Right forelimb (tissue), 1 donor: ENCODE measurements at regions not wholly inside any gene's neighbourhood (a gene's known extent, or its start where the extent isn't known, plus 50 kb on each side); places are given as distances from the start of the nearest gene placed in this dataset.

ENCODE experiments used
- DNase-seq: peaks from one replicate; pipeline ENCODE4 v3.0.0-alpha.2; 2018

DNA sequence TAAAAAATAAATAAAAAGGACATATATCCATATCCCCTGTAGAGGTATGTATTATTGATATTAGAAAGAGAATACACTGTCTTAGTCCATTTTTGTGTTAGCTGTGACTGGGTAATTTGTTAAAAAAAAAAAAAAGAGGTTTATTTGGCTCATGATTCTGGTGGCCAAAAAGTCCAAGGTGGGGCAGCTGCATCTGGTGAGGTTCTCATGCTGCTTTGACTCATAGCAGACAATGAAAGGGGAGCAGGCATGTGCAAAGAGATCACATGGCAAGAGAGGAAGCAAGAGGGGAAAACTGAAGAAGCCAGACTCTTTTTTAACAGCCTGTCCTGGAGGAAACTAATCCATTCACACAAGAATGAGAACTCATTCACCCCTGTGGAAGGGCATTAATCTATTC is 101.6 kb upstream of the MAP4K3 start:
- DNase-seq, result no peak

DNA sequence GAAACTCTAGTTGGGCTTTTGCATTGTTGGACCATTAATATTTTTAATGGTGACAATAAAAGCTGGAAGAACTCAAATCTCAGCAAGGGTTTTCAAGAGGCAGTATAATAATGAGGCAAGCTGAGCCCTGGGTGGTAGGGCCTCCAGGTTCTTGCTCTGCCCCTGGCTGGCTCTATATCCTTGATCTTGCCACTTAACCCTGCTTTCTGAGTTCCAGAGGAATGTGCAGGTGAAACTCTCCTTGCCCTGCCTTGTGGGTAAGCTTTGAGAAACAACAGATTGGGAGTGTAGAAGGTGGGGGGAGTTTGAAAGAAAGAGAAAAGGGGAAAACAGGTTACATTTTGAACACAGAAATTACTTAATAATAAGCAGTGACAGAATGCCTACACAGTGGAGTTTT is 103.3 kb upstream of the MAP4K3 start:
- DNase-seq, result no peak

DNA sequence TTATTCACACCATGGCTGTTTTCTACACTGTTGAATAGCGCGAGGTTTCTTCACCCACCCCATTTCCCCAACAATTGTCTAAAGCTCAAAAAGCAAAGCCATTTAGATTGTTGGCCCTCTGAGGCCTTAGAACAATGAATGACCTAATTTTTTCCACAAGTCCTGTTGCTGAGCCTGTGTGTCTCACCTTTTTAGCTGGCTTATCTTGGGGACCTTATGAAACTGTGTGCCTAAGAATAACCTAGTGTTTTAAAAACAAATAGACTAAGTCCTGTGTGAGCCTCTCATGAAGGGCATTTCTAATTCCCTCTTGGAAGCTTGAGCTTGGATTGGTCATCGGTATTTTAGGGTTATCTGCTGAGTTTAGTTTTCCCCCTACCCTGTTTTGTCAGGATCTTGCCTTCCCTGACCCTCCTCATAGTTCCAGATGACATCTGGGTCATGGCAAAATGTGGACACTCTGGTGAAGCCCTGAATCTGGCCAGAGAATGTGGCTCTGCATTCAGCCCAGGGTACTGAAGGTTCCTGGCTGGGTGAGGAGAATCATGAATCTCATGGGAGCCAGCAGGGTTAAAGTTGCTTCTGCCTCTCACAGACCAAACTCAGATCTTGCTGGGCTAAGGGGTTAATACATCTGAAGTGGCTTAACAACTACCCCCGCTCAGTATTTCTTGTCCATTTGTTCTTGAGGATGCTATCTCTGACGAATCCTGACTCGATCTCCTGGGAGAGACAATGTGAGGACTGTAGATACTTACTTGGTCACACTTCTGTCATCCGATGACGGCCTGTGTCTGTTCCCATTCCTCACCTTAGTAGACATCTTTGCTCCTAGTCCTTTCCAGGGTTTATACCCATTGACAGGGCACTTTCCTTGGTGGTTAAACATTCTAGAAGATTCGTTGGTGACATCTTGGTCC is 104.2 kb upstream of the MAP4K3 start:
- DNase-seq, result no peak

DNA sequence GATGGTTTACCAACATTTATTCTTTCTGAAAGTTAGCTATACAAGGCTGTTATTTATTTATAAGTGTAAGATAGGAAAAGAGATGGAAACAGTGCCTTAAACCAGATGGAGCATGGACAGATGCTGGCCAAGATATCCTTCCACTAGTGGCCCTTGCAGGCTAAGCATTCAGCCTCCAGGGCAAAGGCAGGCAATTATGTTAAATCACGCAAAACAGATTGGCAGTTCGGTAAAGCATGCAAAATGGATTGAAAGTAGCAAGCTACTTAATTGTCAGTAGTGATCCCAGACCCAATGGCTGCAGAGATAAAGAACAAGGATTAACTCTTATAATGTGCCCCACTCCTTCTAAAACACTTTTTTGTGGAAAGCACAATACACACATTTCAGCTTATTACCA is 105.4 kb upstream of the MAP4K3 start:
- no peak for DNase-seq

DNA sequence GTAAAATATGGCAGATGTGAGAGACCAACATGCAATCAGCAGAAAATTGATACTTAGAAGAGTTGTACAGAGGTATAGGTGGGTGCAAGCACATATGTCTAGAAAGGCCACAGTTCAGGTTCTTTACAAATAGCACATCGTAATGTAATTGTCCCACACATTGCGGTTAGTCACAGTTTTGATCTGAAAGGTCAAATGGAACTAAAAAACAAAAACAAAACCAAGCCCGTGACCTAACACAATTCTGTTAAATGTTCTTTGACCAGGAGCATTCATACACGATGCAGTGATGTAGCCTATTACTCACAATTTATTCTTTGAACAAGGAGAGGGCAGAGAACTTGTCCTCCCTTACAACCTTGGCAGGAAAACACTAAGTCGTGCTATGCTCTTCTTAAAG is 108.9 kb upstream of the MAP4K3 start:
- DNase-seq, result no peak

DNA sequence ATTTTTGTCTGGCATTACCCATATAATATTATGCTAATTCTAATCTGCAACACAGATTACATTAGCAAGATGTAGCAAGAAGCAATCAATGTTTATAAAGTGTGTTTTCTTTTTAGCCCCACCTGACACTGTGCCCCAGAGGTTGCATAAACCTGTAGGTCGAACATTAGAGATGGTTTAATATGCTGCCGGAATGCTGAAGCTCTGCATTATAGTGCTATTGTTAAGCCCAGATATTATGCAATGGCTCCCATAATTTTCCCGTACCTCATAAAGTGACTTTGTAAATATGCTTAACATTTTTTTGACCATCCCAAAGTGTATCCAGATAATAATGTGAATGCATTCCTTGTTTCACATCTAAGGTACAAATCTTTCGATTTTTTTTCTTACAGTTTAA is 109.3 kb upstream of the MAP4K3 start:
- no peak for DNase-seq

DNA sequence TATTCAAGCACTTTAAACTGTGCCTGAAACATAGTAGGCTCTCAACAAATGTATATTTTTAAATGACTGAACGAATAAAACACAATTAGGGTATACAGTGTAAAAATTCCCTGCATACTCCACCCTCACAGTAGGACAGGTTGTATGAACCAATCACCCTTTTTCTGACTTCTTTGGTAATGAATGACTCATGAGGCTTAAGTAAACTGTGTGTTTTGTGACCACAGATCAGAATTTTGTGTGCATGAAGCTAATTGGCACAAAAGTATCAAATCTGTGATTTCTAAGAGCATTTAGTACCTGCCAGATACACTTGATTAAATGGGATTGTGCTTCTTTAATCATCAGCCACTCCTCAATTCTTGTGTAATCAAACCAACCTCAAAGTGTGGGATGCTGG is 109.9 kb upstream of the MAP4K3 start:
- no peak for DNase-seq

DNA sequence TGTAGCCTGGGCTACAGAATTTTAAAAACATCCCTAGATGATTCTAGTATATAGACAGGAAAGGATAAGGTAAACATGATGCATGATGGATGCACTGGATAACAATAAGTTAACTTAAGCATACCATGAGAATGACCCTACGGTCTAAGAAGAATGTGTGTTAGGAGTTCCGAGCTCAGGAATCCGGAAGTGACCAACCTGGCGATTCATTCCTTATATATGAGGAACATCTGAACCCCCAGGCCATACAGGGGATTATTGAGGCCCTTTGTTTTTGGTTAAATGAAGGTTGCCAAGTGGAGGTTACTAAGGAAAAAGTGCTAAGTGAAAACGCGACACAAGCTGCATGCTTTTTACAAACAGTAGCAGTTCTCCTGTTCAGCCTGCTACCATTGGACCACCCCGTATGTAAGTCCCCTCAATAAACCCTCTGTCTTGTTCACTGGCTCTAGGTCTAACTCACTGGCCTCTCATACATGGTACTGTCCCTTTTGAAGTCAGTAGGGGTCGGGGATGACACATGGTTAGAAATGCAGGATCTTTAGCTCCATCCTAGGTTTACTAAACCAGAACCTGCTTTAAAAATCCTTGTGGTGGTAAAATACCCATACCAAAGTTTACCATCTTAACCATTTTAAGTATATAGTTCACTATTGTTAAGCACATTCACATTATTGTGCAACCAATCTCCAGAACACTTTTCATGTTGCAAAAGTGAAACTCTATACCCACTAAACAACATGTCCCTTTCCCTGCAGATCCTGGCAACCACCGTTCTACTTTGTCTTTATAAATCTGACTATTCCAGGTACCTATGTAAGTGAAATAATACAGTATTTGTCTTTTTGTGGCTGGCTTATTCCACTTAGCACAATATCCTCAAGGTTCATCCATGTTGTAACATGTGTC is 111.0 kb upstream of the MAP4K3 start:
- no peak for DNase-seq

DNA sequence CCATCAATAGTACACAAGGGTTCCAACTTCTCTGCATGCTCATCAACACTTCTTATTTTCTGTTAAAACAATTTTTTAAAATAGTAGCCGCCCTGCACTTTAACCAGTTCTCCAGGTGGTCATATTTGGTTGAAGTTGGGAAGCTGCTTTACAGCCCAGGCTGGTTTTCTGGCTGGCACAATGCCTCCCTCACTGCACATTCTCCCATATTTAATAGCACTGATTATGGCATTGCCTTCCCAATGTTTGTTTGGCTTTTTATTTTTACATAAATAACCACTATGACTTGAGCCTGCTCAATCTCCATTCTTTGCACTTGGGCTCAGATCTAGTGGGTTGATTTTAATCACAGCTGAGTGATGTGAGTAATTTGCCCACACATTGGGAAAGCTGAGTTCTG is 111.9 kb upstream of the MAP4K3 start:
- DNase-seq, result no peak

DNA sequence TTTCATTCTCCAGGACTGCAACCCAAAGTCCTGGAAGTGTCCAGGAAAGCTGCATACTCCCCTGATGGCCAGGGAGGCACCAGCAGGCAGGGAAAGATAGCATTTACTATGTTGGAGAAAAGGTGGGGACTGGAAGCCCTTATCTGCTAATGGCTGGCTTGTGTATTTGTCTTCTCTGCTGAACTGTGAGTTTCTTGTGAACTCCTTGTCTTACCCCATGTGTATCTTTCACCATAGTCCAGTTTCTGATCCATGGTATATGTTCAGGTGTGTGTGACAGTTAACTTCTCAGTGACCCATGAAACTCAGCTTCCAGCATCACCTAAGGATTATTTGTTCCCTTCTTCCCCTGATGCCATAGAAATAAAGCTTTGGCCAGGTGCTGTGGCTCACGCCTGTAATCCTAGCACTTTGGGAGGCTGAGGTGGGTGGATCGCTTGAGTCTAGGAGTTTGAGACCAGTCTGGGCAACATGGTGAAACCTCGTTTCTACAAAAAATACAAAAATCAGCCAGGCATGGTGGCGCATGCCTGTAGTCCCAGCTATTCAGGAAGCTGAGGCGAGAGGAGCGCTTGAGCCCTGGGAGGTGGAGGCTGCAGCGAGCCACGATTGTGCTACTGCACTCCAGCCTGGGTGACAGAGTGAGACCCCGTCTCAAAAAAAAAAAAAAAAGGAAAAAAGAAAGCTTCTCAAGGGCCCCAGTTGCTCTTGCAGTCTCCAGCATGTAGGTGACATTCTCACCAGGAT is 112.8 kb upstream of the MAP4K3 start:
- no peak for DNase-seq

DNA sequence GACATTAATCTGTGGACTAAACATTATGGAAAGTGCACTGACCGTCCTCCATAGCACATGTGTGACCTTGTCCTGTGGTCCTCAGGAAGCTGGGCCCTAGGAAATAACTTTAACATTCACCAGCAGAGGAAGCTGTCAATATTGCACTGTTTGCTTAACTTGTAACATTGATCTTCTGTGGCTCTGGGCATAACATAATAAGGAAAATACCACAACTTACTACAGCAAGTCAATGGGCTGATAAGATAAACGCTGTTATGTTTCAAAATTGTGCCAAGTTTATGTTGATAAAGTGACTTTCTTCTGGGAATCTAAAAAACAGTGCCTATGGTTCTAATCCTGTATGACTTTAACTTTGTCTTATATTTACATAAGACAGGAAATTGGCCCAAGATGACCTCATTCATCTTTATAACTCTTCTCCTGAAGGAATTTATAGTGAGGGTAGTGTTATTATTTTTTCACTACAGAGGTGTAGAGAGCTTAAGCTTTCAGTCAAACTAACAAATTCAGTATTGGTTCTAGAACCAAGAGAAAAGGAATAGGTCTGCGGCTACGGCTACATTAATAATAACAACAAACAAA is 113.7 kb upstream of the MAP4K3 start:
- no peak for DNase-seq

DNA sequence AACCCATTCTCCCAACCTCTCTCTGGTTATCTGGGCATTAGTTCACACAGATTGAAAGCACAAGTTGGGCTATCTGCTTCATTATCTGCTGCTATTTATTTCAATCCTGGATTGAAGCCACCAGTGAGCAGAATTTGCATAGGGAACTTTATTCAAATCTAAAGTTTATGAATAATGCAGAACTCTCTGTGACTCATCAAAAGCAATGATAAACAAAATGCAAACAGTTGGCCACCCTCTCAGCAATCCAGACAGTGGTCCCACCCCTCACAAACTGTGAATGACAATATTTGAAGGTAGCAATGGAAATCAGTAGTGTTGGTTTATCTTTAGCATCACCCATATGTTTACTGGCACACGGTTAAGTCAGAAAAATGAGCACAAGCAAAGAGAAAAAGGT is 106.8 kb upstream of the TMEM178A start:
- no peak for DNase-seq

DNA sequence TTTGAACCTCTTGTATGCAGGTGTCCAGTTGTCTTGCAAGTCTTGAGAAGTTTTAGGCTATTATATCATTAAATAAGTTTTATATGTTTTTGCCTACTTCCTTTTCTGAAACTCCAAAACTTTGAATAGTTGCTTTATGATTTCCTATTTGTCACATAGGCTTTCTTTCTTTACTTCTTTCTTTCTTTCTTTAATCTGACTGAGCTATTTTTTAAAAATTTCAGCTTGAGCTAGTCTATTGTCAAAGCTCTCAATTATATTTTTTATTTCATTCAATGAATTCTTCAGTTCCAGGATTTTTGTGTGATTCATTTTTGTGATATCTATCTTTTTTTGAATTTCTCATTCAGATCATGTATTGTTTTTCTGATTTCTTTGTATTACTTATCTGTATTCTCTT is 102.1 kb upstream of the TMEM178A start:
- no peak for DNase-seq

DNA sequence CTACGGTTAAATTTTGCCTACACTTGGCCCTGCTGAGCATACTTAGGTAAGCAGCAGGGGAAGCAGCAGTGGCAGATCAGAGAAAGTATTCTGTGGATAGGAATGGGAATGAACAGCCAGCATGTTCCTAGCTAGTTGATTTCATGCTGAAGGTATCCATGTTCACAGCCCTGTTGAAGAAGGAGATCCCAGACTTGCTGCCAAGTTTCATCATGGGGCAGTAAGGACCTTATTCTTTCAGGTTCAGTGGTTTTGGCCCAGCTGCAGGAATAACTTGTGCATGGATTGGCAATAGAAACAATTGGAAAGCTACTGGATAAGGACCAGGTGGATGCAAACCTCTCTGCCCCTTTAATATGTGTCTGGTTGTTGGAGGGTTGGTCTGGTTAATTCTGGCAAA is 98.2 kb upstream of the TMEM178A start:
- no peak for DNase-seq

DNA sequence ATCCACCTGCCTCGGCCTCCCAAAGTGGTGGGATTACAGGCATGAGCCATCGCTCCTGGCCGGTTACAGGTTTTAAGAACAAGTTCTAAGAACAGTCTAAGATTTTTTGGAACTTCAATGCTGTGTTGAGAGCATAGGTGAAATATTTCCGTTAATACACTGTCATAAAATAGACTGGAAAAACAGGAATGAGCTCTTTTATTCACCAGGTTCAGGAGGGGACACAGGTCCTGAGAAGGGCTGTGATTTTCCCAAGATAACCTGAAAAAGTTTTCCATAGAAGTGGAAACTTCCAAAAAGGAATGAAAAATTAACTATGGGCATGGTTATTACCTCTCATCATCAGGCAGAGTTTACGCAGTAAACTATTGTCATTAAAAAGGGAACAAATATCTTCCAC is 97.6 kb upstream of the TMEM178A start:
- DNase-seq, result no peak

DNA sequence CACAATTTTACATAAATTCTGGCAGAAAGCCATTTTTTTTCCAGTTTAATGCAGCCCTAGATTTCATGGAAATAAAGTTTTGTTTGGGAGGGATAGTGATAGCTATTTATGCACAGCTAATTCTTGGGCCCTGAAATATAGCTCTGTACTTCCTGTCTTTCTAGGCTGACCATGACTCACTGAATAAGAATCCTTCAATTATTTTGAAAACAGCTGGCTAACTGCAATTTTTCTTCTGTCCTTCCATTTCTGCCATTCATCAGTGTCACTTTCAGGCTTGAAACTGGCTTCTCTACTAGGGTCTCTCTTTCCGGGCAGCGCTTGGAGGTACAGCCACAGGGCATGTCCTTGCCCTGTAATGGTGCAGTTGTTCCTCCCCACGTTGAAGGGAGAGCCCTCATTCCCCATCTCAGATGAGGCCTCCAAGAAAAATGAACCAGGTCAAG is 97.1 kb upstream of the TMEM178A start:
- DNase-seq, result no peak

DNA sequence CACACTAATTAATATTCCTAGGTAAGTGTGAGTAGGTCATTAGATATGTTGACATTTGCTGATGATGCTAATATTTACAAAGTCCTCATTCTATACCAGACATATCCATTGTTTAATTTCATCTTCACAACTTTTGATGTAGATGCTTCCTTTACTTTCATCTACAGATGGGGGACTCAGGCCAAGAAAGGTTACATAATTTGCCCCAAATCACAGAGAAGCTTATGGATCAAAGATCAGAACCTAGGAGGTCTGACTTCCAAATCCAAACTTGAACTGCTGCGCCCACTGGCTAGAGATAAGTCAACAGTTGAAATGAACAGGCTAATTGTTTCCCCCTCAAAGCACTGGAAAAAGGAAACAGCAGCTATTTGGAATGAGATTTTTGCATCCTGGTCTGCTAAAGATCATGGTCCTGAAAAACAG is 95.6 kb upstream of the TMEM178A start:
- no peak for DNase-seq

DNA sequence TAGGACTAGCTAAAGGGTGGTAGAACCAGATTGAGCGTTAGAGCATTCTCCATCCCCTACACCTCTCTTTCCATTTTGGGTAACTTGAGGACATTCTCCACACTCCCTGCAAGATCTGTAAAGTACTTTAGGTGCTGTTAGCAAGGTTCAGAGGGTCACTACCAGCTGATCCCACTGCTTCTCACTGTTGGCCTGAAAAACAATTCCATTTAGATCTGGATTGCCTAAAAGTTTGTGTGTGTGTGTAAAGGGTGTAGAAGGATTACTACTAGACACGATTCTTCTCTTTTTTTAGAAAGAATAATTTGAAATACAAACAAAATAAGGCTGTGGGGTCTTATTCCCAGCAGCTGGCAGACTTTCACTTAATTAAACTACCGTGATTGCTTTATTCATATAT is 95.1 kb upstream of the TMEM178A start:
- DNase-seq, result no peak

DNA sequence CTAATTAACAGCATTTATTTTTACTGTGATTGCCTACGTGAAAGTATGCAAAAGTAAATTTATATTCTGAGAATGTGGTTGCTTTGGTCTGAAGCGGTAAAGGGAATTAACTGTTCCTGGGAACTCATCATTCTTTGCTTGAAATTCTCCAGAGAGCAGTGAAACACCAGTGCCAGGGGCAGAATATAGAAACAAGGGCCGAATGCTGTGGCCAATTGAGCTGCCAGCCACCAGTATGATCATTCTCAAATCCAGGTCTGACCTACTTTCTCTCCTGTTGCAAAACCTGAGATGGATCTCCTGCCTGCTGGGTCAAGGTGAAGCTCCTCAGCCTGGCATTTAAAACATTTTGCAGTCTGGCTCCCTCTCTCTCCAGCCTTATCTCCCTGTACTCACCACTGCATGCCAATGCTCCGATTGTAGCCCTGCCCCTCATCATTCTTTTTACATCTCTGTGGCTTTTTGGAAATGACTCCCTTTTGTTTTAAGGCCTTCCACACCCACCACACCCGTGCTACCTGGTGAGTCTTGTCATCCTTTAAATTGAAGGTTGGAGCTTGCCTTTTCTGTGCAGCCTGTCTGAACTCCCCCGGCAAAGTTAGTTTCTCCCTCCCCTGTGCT is 94.5 kb upstream of the TMEM178A start:
- no peak for DNase-seq

DNA sequence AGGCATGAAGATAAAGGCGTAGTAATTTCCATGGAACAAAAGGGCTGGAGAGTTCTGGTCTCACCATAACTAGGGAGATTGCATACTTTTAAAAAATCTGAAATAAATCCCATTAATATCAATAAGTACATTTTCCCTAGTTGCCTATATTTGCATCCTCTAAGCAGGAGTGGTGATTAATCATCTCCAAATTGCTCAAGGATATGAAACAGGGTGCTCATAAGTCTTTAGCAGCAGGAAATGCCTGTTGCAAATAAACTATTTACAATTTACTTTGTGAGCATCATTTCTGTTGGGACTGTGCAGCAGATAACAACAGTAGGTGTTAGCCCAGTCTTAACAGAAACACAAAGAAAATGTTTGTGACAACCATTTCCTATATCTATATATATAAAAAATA is 92.4 kb upstream of the TMEM178A start:
- DNase-seq, result no peak

DNA sequence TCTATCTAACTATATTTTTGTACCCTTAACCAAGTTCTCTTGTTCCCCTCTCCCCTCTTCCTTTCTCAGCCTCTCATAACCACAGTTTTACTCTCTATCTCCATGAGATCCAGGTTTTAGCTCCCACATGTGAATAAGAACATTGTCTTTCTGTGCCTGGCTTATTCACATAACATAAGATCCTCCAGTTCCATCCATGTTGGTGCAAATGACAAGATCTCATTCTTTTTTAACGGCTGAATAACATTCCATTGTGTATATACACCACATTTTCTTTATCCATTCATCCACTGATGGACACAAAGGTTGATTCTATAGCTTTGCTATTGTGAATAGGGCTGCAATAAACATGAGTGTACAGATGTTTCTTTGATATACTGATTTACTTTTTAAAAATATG is 83.9 kb upstream of the TMEM178A start:
- DNase-seq, result no peak

DNA sequence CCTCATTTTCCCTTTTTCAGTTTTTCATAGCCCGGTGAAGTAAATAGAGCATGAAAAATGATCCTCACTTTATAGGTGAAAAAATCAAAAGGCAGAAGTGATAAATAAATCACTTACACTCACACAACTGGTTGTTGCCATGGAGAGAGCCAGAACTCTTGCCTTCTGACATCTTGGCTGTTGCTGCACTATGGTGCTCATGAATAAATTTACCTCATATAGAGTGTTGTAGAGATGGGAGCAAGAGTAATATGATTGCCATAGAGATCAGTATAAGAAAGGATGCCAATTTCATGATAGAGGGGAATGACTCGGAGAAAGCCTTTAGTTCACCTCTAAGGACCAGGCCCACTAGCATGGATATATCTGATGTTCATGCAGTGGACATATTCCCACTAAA is 82.5 kb upstream of the TMEM178A start:
- DNase-seq, result no peak
